ENCODE measurements at regions not wholly inside any gene's neighbourhood (a gene's known extent, or its start where the extent isn't known, plus 50 kb on each side); places are given as distances from the start of the nearest gene placed in this dataset.

DNA sequence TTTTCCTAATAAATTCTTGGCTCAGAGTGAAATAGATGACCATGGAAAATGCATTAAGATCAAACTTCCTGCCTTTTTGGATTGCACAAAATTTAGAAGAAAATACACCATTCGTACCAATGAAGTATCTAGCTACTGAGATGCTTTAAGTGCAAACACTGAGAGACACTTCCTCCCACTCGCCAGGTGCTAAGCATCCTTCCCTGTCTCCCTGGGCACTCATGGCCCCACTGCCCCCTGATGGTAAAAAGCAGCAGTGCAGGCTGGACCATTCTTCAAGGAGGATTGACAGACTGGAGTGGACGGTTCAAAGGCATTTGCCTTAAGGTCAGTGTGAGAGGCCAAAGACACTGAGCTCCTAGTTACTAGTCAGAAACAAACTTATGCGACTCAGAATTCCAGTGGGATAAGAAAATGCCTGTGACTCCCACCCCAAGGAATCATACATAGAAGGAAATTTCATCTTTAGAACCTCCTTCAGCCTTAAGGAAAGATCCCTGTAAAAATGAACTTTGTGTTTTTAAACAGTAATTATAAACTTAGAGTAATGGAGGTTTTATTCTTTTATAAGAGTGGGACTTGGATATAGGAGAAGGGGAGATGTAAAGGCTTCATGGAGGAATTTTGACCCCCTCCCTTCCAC lies 86.0 kb upstream of the SLC30A5 start:
- no peak for TF ChIP-seq POLR2A (IDR thresholded peaks at IDR 0.05; ENCODE audit: low read length)
- TF ChIP-seq GATA1 (IDR thresholded peaks at IDR 0.05; ENCODE audit: low read depth, low read length), result no peak
